B cell (primary cell): ENCODE measurements at regions not wholly inside any gene's neighbourhood (a gene's known extent, or its start where the extent isn't known, plus 50 kb on each side); places are given as distances from the start of the nearest gene placed in this dataset.

Experiments
- ATAC-seq: fragments of 200-7000 bp; cut with Tn5 transposase; one replicate; pipeline ENCODE4 v1.10.0; 2021; ENCODE audit warnings: low read depth, mild to moderate bottlenecking, moderate number of reproducible peaks, moderate library complexity
- CTCF ChIA-PET: fragments of 350-600 bp; sonication (Branson Sonifier 250); formaldehyde crosslinking; loops from one replicate; lab custom pipeline; 2021; ENCODE audit warnings: antibody characterized with exemption, inconsistent platforms; lab: Charles Lee
- POLR2A ChIA-PET: fragments of 350-600 bp; sonication (Branson Sonifier 250); formaldehyde crosslinking; loops from one replicate; lab custom pipeline; 2021; ENCODE audit warnings: antibody characterized with exemption; lab: Charles Lee
- DNase-seq: peaks from one replicate; pipeline ENCODE4 v3.0.0; 2013
- H2AFZ ChIP-seq: 2 replicates; pipeline ENCODE4 v1.6.1; 2012; ENCODE audit warnings: mild to moderate bottlenecking, low read depth, low read length; ENCODE audit not compliant: insufficient read depth, poor library complexity, severe bottlenecking
- H3K27ac ChIP-seq, 2 donors: 1 replicate in 1 of 2; 2 replicates in 1 of 2; pipeline ENCODE4 v1.5.1; 2012 to 2013; ENCODE audit warnings: low read length in 2 of 2, mild to moderate bottlenecking in 2 of 2, moderate library complexity in 1 of 2
- H3K27me3 ChIP-seq, 4 experiments: fragments of 200-600 bp in 1 of 4; sonication (generic) in 1 of 4; replicated peaks in 1 of 4; 1 replicate in 2 of 4; 2 replicates in 2 of 4; pipeline versions ENCODE4 v1.6.1 to v1.7.0; 2013 to 2016; ENCODE audit warnings: low read length in 3 of 4, mild to moderate bottlenecking in 2 of 4, mixed read lengths in 1 of 4, moderate library complexity in 1 of 4; ENCODE audit not compliant: insufficient read depth in 4 of 4, control insufficient read depth in 3 of 4; ENCODE audit errors: control extremely low read depth in 1 of 4
- H3K36me3 ChIP-seq, 2 experiments: replicated peaks in 1 of 2; 1 replicate in 1 of 2; 2 replicates in 1 of 2; pipeline versions ENCODE4 v1.6.1 to v1.7.1; 2013; ENCODE audit warnings: low read length in 1 of 2; ENCODE audit not compliant: insufficient read depth in 2 of 2, control insufficient read depth in 1 of 2; ENCODE audit errors: control extremely low read depth in 1 of 2, extremely low read depth in 1 of 2
- H3K4me1 ChIP-seq, 2 donors: fragments of 200-600 bp in 1 of 2; sonication (generic) in 1 of 2; 1 replicate in 1 of 2; 2 replicates in 1 of 2; pipeline versions ENCODE4 v1.5.1 to v1.6.1; 2013 to 2017; ENCODE audit warnings: low read length in 2 of 2; ENCODE audit not compliant: control insufficient read depth in 2 of 2, insufficient read depth in 2 of 2
- H3K4me2 ChIP-seq: replicated peaks from 2 replicates; pipeline ENCODE3; 2012; ENCODE audit warnings: mild to moderate bottlenecking, low read depth, low read length; ENCODE audit not compliant: poor library complexity, severe bottlenecking
- H3K4me3 ChIP-seq, 5 experiments: fragments of 200-600 bp in 1 of 5; sonication (generic) in 1 of 5; 1 replicate in 3 of 5; 2 replicates in 2 of 5; pipeline versions ENCODE4 v1.5.1 to v1.7.0; 2011 to 2016; ENCODE audit warnings: low read length in 4 of 5, mild to moderate bottlenecking in 4 of 5, low read depth in 2 of 5, control low read depth in 1 of 5, moderate library complexity in 1 of 5; ENCODE audit not compliant: insufficient read depth in 1 of 5; ENCODE audit errors: control extremely low read depth in 1 of 5, extremely low read depth in 1 of 5
- H3K79me2 ChIP-seq: fragments of 200-600 bp; sonication (generic); one replicate; pipeline ENCODE4 v1.6.0; 2016; ENCODE audit warnings: low read length; ENCODE audit not compliant: control insufficient read depth, insufficient read depth
- H3K9ac ChIP-seq: fragments of 200-600 bp; sonication (generic); 2 replicates; pipeline ENCODE4 v1.6.1; 2017; ENCODE audit warnings: mild to moderate bottlenecking, low read length, moderate library complexity
- H3K9me3 ChIP-seq, 3 donors: one replicate each; pipeline versions ENCODE4 v1.6.1 to v1.7.1; 2013; ENCODE audit warnings: low read length in 2 of 3; ENCODE audit not compliant: control insufficient read depth in 2 of 3, insufficient read depth in 1 of 3; ENCODE audit errors: control extremely low read depth in 1 of 3
- H4K20me1 ChIP-seq: 2 replicates; pipeline ENCODE4 v1.6.0; 2012; ENCODE audit warnings: mild to moderate bottlenecking, low read length; ENCODE audit not compliant: insufficient read depth, control insufficient read depth, poor library complexity, severe bottlenecking
- H3K27ac Mint-ChIP-seq: one replicate; pipeline ENCODE4 v1.8.0; 2021; ENCODE audit warnings: mixed read lengths
- H3K27me3 Mint-ChIP-seq: one replicate; pipeline ENCODE4 v1.8.0; 2021; ENCODE audit warnings: mixed read lengths
- H3K4me1 Mint-ChIP-seq: one replicate; pipeline ENCODE4 v1.8.0; 2021; ENCODE audit warnings: mixed read lengths
- H3K4me3 Mint-ChIP-seq: one replicate; pipeline ENCODE4 v1.8.0; 2021; ENCODE audit warnings: mixed read lengths
- H3K9me3 Mint-ChIP-seq: one replicate; pipeline ENCODE4 v1.8.0; 2022; ENCODE audit warnings: mixed read lengths; ENCODE audit not compliant: insufficient read depth
- EZH2 ChIP-seq: IDR thresholded peaks from 2 replicates; pipeline ENCODE4 v1.6.1; 2012; ENCODE audit warnings: borderline replicate concordance, low read depth, mild to moderate bottlenecking, moderate library complexity, low read length; ENCODE audit not compliant: insufficient read depth, poor library complexity, severe bottlenecking
- WGBS: methylation state at CpG from one replicate; pipeline ENCODE4 v1.1.5; 2013; ENCODE audit warnings: missing lambda C conversion rate; ENCODE audit not compliant: insufficient coverage; 5-methylcytosine and 5-hydroxymethylcytosine counted together
- intact Hi-C: fragments of 100-400 bp; cut with micrococcal nuclease; formaldehyde crosslinking; loops from one replicate; pipeline ENCODE4 v1.10.0; 2022
- TF ChIP-seq, protein P1 (sequence below): fragments of 200-600 bp; IDR thresholded peaks from one replicate; pipeline ENCODE4 v1.8.0; 2022; ENCODE audit warnings: antibody characterized with exemption, mild to moderate bottlenecking

DNA sequence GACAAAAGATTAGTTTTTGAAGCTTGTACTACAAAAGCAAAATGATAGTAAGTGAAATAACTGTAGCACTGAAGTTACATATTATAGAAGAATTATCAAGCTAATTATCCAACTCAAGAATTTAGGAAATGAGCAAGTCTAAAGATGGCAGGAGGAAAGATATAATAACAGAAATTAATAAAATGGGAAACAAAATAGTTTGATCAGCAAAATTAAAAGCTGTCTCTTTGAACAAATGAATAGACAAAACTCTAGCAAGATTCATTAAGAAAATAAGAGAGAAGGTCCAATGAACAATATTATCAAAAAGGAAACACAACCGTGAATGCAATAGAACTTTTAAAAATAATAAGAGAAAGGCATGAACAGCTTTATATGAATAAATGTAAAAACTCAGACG, 224.3 kb upstream of the IRX5 start:
- Histone ChIP-seq H3K4me3 (no peak overlapping the region), H3K4me2 (no peak overlapping the region), H3K79me2 (no peaks in the 10 kb centered on the region), H4K20me1 (no peaks in the 10 kb centered on the region), H3K27ac (no peak overlapping the region), H3K27me3 (no peaks in the 10 kb centered on the region), H3K9me3 (no peaks in the 10 kb centered on the region), H3K4me1 (no peaks in the 10 kb centered on the region), H3K36me3 (no peaks in the 10 kb centered on the region), H3K9ac (no peak overlapping the region), H2AFZ (no peak overlapping the region)
- Mint-ChIP-seq H3K9me3 (no peaks in the 10 kb centered on the region), H3K27ac (no peak overlapping the region), H3K4me3 (no peak overlapping the region), H3K4me1 (no peaks in the 10 kb centered on the region), H3K27me3 (no peaks in the 10 kb centered on the region)
- ChIA-PET CTCF (no interaction called here), POLR2A (no interaction called here)
- intact Hi-C loops = no loop called here
- WGBS = no CpG with 5 or more reads among the region's 2 CpGs
- DNase-seq (no peak), ATAC-seq (no peak)
- TF ChIP-seq, protein P1, sequence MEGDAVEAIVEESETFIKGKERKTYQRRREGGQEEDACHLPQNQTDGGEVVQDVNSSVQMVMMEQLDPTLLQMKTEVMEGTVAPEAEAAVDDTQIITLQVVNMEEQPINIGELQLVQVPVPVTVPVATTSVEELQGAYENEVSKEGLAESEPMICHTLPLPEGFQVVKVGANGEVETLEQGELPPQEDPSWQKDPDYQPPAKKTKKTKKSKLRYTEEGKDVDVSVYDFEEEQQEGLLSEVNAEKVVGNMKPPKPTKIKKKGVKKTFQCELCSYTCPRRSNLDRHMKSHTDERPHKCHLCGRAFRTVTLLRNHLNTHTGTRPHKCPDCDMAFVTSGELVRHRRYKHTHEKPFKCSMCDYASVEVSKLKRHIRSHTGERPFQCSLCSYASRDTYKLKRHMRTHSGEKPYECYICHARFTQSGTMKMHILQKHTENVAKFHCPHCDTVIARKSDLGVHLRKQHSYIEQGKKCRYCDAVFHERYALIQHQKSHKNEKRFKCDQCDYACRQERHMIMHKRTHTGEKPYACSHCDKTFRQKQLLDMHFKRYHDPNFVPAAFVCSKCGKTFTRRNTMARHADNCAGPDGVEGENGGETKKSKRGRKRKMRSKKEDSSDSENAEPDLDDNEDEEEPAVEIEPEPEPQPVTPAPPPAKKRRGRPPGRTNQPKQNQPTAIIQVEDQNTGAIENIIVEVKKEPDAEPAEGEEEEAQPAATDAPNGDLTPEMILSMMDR = no peak
- TF ChIP-seq EZH2 = no peak

DNA sequence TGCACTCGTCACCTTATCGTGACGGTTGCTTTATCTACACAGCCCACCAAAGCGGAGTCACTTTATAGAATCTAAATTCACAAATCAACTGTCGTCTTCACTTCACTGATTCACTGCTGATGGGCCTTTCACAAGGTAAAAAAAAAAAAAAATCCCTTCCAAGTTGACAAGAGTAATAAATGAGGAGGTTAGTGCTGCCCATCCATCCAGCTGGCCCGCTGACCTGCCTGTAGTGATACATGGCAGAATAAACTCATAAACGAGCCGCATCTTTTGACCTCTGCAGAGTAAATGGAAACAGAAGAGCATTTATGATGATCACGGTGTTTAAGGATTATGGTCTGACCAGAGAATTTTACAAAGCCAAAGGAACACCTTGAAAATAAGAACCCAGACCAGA, 227.3 kb upstream of the IRX5 start:
- intact Hi-C loops = no loop called here
- Histone ChIP-seq H3K4me3 (no peak overlapping the region), H2AFZ (no peak overlapping the region), H3K27ac (no peak overlapping the region), H3K9ac (no peak overlapping the region), H3K27me3 (no peaks in the 10 kb centered on the region), H3K79me2 (no peaks in the 10 kb centered on the region), H3K36me3 (no peaks in the 10 kb centered on the region), H3K4me2 (no peak overlapping the region), H3K4me1 (no peaks in the 10 kb centered on the region), H4K20me1 (no peaks in the 10 kb centered on the region), H3K9me3 (no peaks in the 10 kb centered on the region)
- POLR2A ChIA-PET = no interaction called here
- CTCF ChIA-PET = no interaction called here
- DNase-seq (no peak), ATAC-seq (no peak)
- H3K4me1 Mint-ChIP-seq = no peaks in the 10 kb centered on the region
- no peak for TF ChIP-seq EZH2
- TF ChIP-seq, protein P1 = no peak
- WGBS = 100% methylated on average over 1 of the region's 9 CpGs
- H3K27me3 Mint-ChIP-seq = no peaks in the 10 kb centered on the region
- no peak overlapping the region for H3K4me3 Mint-ChIP-seq
- no peak overlapping the region for H3K27ac Mint-ChIP-seq
- no peaks in the 10 kb centered on the region for H3K9me3 Mint-ChIP-seq
